ENCODE measurements at regions not wholly inside any gene's neighbourhood (a gene's known extent, or its start where the extent isn't known, plus 50 kb on each side); places are given as distances from the start of the nearest gene placed in this dataset.

DNA sequence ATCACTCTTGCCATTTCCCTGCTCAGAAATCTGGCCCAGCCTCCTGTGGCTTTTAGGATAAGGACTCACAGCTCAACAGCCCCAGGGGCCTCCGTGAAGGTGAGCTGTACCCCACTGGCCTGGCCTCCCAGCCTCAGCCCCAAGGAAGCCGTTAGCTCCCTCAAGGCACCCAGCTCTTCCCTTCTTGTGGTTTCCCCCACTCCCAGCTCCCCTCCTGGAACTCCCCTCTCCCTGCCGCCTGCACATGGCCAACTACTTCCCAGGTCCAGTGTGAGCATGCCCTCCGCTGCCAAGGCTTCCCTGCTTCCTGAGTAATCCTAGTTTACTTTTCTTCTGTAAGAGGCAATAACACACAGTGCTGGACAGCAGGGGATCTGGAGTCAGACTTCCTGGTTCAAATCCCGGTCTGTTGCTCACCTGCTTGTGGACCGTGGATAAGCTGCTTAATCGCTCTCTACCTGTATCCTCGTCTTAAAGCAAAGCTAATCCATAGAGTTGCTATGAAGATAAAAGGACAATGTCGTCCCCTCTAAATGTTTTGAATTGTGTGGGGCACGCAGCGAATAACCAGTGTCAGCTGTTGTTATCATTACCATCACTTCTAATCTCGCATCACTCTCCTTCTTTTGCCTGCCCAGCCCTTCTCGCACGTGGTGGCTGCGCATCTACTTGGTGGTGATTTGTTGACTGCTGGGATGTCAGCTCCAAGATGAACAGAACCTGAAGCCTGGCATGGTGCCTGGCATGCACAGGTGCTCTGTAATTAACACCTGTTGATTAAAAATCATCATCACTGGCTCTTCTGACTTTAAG, 86.6 kb downstream of the C5orf15 start:
- Histone ChIP-seq H3K4me3 (replicated peaks; ENCODE audit: insufficient read depth, low read length) (no peak overlapping the region), H3K27me3 (ENCODE audit: insufficient read depth, poor library complexity, severe bottlenecking) (no peaks in the 10 kb centered on the region), H3K27ac (replicated peaks) (no peak overlapping the region)
- no peak for TF ChIP-seq POLR2AphosphoS5 (IDR thresholded peaks at IDR 0.05; ENCODE audit: low read depth)
- no peak for DNase-seq (ENCODE audit: low read depth in 1 of 2, low spot score in 1 of 2)

DNA sequence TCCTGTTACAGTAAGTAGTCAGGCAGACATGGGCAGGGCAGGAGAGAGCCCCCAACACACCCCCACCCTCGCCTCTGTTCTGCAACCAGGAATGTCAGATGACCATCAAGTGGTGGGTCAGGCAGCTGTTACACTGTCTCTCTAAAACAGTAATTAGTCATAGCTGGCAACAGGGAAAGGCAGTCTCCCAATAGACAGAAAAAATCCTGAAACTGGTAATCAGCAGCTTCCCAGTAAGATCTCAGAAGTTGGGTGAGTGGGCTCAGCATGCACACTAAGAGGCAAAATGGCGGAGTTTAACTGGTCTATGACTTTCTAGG, 90.2 kb downstream of the C5orf15 start:
- H3K4me3 ChIP-seq (replicated peaks; ENCODE audit: insufficient read depth, low read length), result no peak overlapping the region
- H3K27me3 ChIP-seq (ENCODE audit: insufficient read depth, poor library complexity, severe bottlenecking), result no peaks in the 10 kb centered on the region
- no peak overlapping the region for H3K27ac ChIP-seq (replicated peaks)
- no peak for DNase-seq (ENCODE audit: low read depth in 1 of 2, low spot score in 1 of 2)
- TF ChIP-seq GABPA (IDR thresholded peaks at IDR 0.05; ENCODE audit: low read depth) (no peak), SPI1 (IDR thresholded peaks at IDR 0.05; ENCODE audit: borderline replicate concordance, low read depth) (no peak), POLR2AphosphoS5 (IDR thresholded peaks at IDR 0.05; ENCODE audit: low read depth) (no peak)
- TF ChIP-seq, protein P1, sequence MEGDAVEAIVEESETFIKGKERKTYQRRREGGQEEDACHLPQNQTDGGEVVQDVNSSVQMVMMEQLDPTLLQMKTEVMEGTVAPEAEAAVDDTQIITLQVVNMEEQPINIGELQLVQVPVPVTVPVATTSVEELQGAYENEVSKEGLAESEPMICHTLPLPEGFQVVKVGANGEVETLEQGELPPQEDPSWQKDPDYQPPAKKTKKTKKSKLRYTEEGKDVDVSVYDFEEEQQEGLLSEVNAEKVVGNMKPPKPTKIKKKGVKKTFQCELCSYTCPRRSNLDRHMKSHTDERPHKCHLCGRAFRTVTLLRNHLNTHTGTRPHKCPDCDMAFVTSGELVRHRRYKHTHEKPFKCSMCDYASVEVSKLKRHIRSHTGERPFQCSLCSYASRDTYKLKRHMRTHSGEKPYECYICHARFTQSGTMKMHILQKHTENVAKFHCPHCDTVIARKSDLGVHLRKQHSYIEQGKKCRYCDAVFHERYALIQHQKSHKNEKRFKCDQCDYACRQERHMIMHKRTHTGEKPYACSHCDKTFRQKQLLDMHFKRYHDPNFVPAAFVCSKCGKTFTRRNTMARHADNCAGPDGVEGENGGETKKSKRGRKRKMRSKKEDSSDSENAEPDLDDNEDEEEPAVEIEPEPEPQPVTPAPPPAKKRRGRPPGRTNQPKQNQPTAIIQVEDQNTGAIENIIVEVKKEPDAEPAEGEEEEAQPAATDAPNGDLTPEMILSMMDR (IDR thresholded peaks at IDR 0.05; ENCODE audit: insufficient read depth, low read length), result no peak
- TF ChIP-seq, protein P2, sequence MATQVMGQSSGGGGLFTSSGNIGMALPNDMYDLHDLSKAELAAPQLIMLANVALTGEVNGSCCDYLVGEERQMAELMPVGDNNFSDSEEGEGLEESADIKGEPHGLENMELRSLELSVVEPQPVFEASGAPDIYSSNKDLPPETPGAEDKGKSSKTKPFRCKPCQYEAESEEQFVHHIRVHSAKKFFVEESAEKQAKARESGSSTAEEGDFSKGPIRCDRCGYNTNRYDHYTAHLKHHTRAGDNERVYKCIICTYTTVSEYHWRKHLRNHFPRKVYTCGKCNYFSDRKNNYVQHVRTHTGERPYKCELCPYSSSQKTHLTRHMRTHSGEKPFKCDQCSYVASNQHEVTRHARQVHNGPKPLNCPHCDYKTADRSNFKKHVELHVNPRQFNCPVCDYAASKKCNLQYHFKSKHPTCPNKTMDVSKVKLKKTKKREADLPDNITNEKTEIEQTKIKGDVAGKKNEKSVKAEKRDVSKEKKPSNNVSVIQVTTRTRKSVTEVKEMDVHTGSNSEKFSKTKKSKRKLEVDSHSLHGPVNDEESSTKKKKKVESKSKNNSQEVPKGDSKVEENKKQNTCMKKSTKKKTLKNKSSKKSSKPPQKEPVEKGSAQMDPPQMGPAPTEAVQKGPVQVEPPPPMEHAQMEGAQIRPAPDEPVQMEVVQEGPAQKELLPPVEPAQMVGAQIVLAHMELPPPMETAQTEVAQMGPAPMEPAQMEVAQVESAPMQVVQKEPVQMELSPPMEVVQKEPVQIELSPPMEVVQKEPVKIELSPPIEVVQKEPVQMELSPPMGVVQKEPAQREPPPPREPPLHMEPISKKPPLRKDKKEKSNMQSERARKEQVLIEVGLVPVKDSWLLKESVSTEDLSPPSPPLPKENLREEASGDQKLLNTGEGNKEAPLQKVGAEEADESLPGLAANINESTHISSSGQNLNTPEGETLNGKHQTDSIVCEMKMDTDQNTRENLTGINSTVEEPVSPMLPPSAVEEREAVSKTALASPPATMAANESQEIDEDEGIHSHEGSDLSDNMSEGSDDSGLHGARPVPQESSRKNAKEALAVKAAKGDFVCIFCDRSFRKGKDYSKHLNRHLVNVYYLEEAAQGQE (IDR thresholded peaks at IDR 0.05; ENCODE audit: insufficient replicate concordance, low read depth), result no peak

DNA sequence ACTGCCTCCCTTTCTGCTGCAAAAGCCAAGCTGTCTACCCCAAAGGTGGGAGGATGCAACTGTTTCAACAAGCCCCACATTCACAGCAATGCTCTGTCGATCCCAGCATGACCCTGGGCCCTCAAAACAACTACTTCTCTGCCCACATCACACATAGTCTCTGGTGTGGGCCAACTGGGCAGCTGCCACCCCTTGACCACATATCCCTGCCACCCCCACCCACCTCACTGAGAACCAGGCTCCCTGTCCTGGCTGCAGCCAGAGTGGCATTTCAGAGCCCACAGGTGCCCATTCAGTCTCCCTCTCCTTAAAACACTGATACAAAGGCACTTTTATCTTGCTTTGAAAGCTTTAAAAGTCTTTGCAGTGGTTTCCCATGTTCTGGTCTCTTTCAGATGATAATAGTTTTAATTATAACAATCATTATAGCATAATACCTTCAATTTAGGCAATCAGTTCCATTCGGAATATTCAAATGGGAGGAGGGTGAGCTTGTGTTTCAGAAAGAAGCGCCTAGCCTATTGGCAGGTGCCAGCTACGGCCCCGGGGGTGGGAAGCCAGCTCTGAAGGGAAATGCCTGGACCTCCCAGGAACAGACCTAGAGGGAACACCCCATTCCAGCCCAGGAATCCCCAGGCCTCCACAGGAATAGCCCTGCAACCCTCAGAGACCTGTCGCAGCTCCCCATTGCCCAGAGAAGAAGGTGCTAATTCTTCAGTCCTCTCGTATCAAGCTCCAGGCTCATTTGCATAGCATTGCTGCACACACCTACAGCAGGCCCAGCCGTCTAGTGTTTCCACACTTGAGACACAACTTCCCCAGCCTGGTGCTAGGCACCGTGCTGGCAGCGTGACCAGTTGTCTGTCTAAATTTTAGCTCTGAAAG, 90.8 kb downstream of the C5orf15 start:
- no peak for DNase-seq (ENCODE audit: low read depth in 1 of 2, low spot score in 1 of 2)
- TF ChIP-seq, protein P2 (IDR thresholded peaks at IDR 0.05; ENCODE audit: insufficient replicate concordance, low read depth), result no peak
- TF ChIP-seq POLR2AphosphoS5 (IDR thresholded peaks at IDR 0.05; ENCODE audit: low read depth), result no peak
- TF ChIP-seq GABPA (IDR thresholded peaks at IDR 0.05; ENCODE audit: low read depth), result no peak
- TF ChIP-seq SPI1 (IDR thresholded peaks at IDR 0.05; ENCODE audit: borderline replicate concordance, low read depth), result no peak
- Histone ChIP-seq H3K27ac (replicated peaks) (no peak overlapping the region), H3K4me3 (replicated peaks; ENCODE audit: insufficient read depth, low read length) (no peak overlapping the region), H3K27me3 (ENCODE audit: insufficient read depth, poor library complexity, severe bottlenecking) (no peaks in the 10 kb centered on the region)

DNA sequence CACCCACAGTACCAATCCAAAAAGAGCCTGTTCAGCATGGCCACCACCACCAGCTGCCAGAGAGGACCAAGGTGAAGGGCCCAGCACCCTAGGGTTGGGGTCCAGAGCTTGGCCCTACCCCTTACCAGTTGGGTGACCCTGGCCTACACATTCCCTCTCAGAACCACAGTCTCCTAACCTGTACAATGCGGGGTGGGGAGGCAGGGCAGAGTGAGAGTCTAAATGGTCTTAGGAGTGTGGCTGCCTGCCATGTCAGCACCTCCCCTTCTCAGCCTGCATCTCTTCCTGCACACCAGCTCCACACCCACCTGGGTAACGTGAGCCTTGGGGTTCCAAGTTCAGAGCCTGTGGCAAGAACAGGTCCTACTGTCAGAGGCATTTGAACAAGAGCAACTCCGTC, 92.2 kb downstream of the C5orf15 start:
- Histone ChIP-seq H3K27me3 (ENCODE audit: insufficient read depth, poor library complexity, severe bottlenecking) (no peaks in the 10 kb centered on the region), H3K27ac (replicated peaks) (no peak overlapping the region), H3K4me3 (replicated peaks; ENCODE audit: insufficient read depth, low read length) (no peak overlapping the region)
- TF ChIP-seq, protein P2 (IDR thresholded peaks at IDR 0.05; ENCODE audit: insufficient replicate concordance, low read depth), result no peak
- no peak for TF ChIP-seq POLR2AphosphoS5 (IDR thresholded peaks at IDR 0.05; ENCODE audit: low read depth)
- DNase-seq (ENCODE audit: low read depth in 1 of 2, low spot score in 1 of 2), result no peak

All from HL-60 (cell line).